NCI-H510A treated with DMSO at 0.1 percent for 48 hours (cell line): ENCODE measurements at regions not wholly inside any gene's neighbourhood (a gene's known extent, or its start where the extent isn't known, plus 50 kb on each side); places are given as distances from the start of the nearest gene placed in this dataset.
"Not testable (repeated sequence)": the region's sequence is repeated elsewhere in the genome, so short reads cannot be mapped to it uniquely, and the experiment has no call there.

Experiments used
- DNase-seq: peaks from one replicate; lab custom pipeline; 2025; lab: John Stamatoyannopoulos, UW

GRCh38 chr10:128577958-128578750 lies 451.9 kb upstream of the MKI67 start:
- DNase-seq, result no peak

GRCh38 chr10:128578766-128579165 lies 452.5 kb upstream of the MKI67 start:
- DNase-seq, result no peak

- no peak for DNase-seq
Measured at GRCh38 chr10:128579280-128579865, 453.1 kb upstream of the MKI67 start.

GRCh38 chr10:128579901-128580300 lies 453.7 kb upstream of the MKI67 start:
- DNase-seq, result no peak

GRCh38 chr10:128583125-128583524 lies 456.9 kb upstream of the MKI67 start:
- not testable (repeated sequence) for DNase-seq

- DNase-seq, result not testable (repeated sequence)
Measured at GRCh38 chr10:128586599-128586998, 460.4 kb upstream of the MKI67 start.

GRCh38 chr10:128587689-128588088 lies 461.5 kb upstream of the MKI67 start:
- DNase-seq, result no peak

- DNase-seq, result no peak
Measured at GRCh38 chr10:128588402-128588801, 462.2 kb upstream of the MKI67 start.

- no peak for DNase-seq
Measured at GRCh38 chr10:128594688-128595087, 468.5 kb upstream of the MKI67 start.

- no peak for DNase-seq
Measured at GRCh38 chr10:128596906-128597305, 470.7 kb upstream of the MKI67 start.

GRCh38 chr10:128599030-128599429 lies 472.8 kb upstream of the MKI67 start:
- no peak for DNase-seq

- no peak for DNase-seq
Measured at GRCh38 chr10:128599538-128599937, 473.3 kb upstream of the MKI67 start.

GRCh38 chr10:128602183-128602582 lies 476.0 kb upstream of the MKI67 start:
- DNase-seq, result no peak

- no peak for DNase-seq
Measured at GRCh38 chr10:128604025-128604424, 477.8 kb upstream of the MKI67 start.

GRCh38 chr10:128605180-128605579 lies 479.0 kb upstream of the MKI67 start:
- no peak for DNase-seq

- DNase-seq, result no peak
Measured at GRCh38 chr10:128606055-128606454, 479.8 kb upstream of the MKI67 start.

GRCh38 chr10:128608791-128609190 lies 482.6 kb upstream of the MKI67 start:
- DNase-seq, result no peak

- DNase-seq, result no peak
Measured at GRCh38 chr10:128609460-128609859, 483.2 kb upstream of the MKI67 start.

GRCh38 chr10:128610113-128610512 lies 483.9 kb upstream of the MKI67 start:
- DNase-seq, result no peak

GRCh38 chr10:128612195-128612594 lies 486.0 kb upstream of the MKI67 start:
- no peak for DNase-seq

- no peak for DNase-seq
Measured at GRCh38 chr10:128612631-128613030, 486.4 kb upstream of the MKI67 start.

GRCh38 chr10:128614016-128614605 lies 487.9 kb upstream of the MKI67 start:
- no peak for DNase-seq

GRCh38 chr10:128614802-128615553 lies 488.8 kb upstream of the MKI67 start:
- no peak for DNase-seq
